NCI-H460 (cell line): ENCODE measurements at regions not wholly inside any gene's neighbourhood (a gene's known extent, or its start where the extent isn't known, plus 50 kb on each side); places are given as distances from the start of the nearest gene placed in this dataset.
"Not testable (repeated sequence)": the region's sequence is repeated elsewhere in the genome, so short reads cannot be mapped to it uniquely, and the experiment has no call there.

Experiments
- DNase-seq: peaks from one replicate; pipeline ENCODE4 v3.0.0-alpha.2; 2016; ENCODE audit warnings: low read depth; ENCODE audit errors: extremely low read depth

DNA sequence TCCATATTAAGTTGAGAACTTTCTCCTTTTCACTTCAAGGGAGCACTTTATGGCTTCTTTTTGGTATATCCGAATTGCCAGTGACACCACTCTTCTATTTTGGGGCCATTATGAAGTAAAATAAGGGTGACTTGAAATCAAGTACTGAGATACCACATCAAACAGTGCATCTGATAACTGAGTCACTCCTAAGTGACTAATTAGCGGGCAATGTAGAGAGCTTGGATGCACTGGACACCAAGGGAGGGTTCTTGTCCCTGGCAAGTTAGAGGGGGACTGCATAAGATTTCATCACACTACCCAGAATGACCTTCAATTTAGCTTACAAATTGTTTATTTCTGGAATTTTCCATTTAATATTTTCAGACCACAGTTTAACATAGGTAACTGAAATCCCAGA is 813.9 kb upstream of the CDH10 start:
- no peak for DNase-seq

DNA sequence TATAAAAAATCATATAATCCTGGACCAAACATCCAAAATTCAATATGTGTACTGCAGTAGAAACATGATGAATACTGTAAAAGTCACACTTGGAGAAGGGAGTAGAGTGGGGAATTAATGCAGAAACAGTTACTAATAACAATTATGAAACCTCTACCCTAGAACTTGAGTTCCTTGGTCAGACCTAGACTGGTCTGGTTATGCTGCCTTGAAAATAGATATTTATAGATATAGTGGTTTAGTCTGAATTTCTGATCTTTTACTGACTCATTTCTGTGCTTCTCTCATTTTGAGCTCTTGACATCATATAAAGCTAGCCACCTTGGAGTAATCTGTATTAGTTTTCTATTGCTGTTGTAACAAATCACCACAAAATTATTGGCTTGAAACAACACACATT is 808.7 kb upstream of the CDH10 start:
- no peak for DNase-seq

DNA sequence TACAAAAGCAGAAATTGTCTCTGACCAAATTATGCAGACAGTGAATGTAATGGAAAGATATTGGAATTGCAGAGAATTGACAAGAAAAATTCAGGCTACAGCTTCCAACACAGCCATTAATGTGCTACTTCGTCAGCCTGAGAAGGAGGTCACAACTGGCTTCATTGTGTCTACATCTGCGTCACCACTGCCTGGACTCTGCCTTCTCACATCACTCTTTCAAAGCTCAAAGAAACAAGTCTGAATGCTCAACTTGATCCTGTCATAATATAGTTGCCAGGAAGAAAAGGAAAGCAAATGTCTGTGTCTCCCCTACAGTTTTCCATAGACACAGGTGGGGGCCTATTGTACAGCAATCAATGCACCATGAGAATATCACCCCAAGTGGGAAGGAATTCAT is 806.5 kb upstream of the CDH10 start:
- no peak for DNase-seq

DNA sequence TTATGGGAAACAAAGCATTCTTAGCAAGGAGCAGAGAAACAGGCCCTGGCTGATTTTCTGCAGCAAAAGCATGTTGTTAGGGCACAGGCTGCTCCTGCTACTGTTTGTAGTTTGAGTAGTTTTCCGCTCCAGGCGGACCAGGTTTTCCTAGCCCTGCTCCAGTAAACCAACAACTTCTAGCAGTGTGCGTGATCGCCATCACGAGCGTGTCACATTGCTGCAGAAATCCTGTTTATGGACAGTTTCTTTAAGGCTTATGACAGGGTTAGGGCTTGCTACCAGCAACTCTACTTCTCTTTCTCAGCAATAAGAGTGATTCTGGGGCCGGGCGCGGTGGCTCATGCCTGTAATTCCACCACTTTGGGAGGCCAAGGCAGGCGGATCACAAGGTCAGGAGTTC is 803.9 kb upstream of the CDH10 start:
- DNase-seq: no peak

DNA sequence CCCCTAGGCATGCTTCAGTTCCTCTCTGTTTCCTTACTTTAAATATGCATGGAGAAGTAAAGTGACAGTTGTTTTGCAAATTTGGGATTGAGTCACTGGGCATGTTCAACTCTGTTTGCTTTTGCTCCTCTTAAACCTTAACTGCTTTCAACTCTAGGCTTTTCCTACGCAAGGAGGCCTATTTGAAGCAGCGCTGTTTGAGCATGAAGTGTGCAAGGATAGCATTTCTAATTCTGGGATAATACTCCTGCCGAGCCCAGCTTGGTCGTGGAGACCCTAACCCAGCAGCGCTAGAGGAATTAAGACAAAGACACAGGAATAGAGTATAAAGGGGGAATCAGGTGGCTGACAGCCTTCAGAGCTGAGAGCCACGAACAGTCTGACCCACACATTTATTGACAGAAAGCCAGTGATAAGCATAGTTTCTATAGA is 803.4 kb upstream of the CDH10 start:
- DNase-seq: no peak

DNA sequence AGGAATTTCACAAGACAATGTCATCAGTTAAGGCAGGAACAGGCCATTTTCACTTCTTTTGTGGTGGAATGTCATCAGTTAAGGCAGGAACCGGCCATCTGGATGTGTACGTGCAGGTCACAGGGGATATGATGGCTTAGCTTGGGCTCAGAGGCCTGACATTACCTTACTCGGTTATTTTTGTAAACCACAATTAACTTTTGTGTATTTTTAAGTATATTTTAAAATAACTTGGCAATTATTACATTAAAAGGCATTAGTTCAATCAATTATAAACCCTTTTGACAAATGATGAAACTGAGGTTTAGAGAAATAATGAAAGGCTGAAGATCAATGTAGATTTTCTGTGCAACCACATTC is 801.3 kb upstream of the CDH10 start:
- DNase-seq: not testable (repeated sequence)

DNA sequence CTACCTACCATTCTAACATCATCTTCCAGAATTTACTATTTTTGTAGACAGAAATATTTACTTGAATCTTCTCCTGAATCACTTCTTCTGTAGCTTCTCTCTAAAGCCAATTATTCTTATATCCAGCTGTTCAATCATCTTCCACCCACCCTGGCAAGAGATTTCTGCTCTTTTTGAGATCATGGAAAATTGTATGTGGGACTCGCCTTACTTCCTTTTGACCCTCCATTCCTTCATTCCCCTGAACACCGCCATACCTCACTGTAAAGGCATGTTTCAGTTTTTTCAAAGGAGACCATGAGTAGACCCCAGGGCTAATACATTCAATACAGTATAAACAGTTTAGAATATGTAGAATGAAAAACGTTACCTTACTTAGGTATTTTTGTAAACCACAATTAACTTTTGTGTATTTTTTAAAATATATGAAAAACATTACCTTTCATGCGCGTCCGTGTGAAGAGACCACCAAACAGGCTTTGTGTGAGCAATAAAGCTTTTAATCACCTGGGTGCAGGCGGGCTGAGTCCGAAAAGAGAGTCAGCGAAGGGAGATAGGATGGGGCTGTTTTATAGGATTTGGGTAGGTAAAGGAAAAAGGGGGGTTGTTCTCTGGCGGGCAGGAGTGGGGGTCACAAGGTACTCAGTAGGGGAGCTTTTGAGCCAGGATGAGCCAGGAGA is 800.7 kb upstream of the CDH10 start:
- not testable (repeated sequence) for DNase-seq

DNA sequence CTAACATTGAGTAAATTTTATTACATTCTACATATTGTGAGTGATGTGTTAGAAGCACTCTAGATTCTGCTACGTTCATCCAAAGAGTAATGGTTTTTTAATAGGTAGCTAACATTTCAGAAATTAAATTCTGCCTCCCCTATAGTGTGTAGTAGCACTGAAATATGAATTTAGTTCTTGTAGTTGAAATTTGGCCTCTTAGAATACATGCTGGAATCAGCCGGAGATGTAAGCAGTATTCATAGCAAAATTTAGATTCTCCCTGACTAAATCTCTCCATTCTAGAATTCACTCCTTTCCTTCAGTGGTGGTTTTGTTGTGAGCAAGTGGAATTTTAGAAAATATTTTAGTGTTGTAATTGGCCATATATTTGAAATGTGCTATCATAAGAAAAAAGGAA is 799.9 kb upstream of the CDH10 start:
- DNase-seq: no peak

DNA sequence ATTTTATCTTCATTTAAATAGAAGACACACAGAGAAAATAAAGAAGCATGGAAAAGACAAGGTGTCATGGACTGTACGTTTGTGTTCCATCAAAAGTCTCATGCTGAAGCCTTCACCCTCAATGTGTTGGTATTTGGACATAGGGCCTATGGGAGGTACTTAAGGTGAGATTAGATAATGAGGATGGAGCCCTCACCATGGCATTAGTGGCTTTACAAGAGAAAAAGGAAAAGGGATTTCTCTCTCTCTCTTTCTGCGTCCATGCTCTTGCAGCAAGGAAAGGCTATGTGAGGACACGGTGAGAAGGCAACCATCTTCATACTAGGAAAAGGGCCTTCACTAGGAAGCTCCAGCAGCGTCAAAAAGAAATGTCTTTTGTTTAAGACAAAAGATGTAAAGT is 797.0 kb upstream of the CDH10 start:
- DNase-seq: no peak

DNA sequence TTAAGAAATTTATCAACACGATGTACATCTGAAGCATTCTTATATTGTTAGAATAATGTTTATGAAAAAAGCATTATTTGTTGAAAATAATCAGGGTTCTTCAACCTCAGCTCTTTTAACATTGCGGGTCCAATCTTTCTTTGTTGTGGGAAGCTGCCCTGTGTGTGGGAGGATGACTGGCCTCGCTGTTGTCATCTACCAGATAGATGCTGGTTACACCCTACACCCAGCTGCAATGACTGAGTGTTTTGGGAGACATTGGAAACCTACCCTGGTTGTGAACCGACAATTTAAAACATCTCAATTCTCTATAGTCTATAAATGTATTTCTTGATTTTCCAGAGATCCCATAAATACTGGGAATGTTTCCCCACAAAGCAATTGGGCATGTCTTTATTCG is 794.2 kb upstream of the CDH10 start:
- DNase-seq: no peak

DNA sequence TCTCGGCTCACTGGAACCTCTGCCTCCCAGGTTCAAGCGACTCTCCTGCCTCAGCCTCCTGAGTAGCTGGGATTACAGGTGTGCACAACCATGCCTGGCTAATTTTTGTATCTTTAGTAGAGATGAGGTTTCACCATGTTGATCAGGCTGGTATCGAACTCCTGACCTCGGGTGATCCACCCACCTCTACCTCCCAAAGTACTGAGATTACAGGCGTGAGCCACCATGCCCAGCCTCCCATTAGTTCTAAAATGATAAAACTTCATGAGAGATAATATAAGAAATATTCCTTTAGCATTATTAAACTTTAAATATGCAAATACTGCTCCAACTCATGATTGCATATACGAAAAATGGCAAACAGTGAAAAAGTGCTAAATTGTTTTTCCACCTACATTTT is 793.6 kb upstream of the CDH10 start:
- not testable (repeated sequence) for DNase-seq

DNA sequence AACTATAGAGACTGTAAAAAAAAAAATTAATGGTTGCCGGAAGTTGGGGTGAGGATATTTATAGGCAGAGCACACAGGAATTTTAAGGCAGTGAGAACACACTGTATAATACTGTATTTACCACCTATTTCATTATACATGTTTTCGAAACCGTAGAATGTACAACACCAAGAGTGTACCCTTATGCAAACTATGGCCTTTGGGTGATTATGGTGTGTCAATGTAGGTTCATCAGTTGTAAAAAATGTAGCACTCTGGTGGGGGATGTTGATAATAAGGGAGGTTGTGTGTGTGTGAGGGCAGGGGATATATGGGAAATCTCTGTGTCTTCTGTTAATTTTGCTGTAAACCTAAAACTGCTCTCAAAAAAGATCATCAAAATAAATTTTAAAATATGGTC is 791.7 kb upstream of the CDH10 start:
- DNase-seq: no peak

DNA sequence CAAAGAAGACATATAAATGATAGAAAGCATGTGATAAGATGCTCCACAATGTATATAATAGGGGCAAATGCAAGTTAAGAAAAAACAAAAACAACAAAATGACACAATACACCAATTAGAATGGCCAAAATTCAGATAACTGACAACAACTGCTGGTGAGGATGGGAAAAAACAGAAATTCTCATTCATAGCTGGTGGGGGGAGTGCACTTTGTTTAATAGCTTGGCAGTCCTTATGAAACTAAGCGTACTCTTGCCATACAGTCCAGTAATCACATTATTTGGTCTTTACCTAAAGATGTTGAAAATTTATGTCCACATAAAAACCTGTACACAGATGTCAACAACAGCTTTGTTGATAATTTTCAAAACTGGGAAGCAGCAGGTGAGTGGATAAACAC is 791.1 kb upstream of the CDH10 start:
- no peak for DNase-seq

DNA sequence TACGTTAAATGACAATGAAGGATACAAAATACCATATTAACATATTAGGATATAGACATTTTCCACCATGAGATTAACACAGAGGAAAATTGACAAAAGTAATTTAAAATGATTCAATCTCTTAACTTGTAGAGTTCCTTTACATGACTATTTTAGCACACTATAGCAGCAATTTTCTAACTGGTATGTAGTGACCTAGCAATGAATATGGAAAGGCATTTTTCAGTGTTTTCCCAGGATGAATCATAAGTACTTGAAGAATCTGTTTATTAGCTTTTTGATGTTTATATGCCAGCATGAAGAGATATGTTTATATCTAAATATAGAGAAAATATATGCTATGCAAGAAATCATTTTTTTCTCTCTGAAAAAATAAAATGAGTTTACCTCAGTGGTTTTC is 782.5 kb upstream of the CDH10 start:
- no peak for DNase-seq

DNA sequence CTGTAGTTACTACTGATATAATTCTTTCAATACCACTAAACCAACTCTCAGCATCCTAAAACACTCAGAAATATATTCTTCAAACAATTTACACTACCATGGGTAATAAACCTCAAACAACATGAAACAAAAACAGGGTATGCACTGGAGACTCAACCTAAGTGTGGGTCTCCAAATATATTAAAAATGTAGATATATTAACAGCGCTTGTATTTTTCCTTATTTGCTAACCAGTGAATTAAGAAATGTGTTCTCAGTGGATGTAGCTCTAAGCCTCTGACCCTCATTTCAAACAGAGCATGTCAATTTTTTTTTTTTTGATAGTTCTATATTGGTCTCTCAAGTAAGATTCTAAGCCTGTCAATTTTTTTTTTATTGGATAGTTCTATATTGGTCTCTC is 778.5 kb upstream of the CDH10 start:
- no peak for DNase-seq

DNA sequence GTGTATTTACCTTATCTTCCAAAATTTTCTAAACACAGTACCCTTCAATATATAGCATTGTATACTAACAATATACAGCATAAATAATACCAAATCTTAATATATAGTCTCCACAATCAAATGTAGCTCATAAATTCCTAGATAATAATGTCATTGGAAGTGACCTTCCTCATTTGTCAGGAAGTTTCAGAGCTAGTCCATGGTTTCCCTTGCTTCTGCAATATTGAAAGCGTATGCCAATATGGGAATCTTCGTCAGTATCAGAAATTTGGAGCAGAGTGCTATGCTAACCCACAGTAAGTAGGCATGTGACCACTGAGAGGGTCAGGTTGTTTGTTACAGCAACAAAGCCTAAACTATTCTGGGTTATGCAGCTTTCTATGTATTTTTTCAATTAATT is 774.9 kb upstream of the CDH10 start:
- DNase-seq: no peak

DNA sequence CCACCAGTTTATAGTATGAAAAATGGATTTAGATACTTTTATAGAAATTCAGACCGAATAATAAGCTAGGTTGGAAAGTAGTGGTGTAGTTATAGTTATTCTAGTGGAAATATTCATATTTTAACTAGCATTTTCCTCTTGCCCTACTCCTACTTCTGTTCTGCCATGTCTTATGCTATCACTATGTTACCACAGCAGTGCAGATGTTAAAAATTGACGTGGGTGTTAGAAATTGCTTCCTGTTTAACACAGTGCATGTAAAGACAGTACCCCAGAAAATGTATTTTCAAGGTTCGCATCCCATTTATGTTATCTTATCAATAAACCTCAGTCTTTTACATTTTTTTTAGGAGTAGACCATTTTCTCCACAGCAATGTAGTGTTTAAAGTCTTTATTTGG is 774.2 kb upstream of the CDH10 start:
- DNase-seq: no peak

DNA sequence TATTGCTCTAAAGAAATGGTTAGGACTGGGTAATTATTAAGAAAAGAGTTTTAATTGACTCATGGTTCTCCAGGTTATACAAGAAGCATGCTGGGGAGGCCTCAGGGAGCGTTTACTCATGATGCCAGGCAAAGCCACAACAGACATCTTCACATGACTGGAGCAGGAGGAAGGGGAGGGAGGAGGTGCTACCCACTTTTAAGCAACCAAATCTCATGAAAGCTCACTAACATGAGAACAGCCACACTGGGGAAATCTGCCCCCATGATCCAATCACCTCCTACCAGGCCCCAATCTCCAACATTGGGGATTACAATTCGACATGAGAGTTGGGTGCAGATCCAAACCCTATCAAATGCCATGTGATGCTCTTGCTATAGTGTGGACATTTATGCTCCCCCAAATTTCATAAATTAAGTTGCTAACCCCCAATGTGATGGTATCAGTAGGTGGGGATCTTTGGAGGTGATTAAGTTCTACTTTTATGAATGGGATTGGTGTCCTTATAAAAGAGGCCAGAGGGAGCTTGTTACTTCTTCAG is 773.6 kb upstream of the CDH10 start:
- no peak for DNase-seq

DNA sequence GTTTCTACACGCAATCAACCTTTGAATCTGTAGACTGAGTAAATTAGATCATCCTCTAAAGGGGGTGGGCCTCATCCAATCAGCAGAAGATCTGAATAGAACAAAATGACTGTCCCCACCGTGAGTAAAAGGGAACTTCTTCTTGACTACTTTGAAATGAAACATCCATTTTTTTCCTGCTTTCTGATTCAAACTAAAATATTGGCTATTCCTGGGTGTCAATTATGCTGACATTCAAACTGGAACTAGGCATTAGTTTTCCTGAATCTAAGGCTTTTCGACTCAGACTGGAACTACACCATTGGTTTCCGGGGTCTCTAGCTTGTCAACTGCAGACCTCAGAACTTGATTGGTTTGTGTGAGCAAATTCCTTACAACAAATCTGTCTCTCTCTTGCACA is 772.2 kb upstream of the CDH10 start:
- no peak for DNase-seq

DNA sequence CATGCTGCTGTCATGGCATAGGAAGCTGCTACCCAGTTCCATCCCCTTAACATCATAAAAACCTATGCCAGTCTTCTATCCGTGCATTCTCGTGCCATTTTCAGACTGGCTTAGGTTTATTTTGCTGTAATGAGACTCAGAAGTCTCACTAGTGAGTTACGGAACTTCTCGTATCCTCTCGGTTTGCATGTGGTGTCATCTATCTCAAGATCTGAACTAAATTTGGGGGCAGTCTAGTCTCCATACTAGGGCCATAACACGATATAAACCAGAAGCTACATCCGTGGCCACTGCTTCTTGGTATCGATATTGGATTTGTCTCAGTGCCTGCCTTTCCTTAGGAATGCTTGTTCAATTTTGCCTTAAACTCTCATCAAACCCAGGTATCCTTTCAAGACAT is 771.2 kb upstream of the CDH10 start:
- DNase-seq: no peak

DNA sequence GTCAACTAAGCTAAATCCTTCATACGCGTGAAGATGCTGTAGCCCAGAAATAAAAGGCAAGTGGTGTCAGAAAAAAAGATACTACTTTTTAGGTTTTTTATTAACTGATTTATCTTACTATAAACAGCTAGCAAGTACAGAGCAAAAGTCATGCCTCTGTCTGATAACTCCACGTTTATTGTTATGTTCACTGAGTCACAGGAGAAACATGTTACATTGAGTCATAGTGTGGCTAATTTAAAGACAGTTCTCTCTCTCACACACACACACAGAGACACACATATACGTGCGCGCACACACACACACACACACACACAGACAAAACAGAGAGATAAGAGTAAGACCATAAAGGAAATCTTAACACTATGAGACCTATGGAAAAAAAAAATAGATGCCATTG is 770.0 kb upstream of the CDH10 start:
- DNase-seq: no peak

DNA sequence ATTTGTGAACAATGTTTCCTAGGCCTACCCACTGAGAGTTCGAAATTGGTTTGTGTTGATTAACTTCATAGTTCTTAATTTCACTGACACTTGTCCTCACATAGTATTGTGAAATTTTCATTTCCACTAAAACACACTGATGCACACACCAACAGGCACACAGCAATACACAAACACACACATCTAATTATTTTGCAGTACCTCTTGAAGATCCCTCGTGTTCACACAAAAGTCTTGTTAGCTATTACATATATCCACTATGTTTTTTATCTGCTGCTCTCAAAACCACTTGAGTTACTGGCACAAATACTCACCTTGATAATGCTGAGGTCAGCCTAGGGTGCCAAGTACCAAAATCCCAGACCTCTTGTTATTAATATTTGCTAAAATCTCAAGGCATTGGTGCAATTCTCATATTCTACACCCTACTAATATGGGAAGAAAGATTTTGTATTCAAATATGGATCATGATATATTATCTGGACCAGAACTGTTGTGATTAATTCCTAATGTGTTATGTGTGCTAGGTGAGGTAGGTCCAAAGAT is 767.4 kb upstream of the CDH10 start:
- DNase-seq: no peak

DNA sequence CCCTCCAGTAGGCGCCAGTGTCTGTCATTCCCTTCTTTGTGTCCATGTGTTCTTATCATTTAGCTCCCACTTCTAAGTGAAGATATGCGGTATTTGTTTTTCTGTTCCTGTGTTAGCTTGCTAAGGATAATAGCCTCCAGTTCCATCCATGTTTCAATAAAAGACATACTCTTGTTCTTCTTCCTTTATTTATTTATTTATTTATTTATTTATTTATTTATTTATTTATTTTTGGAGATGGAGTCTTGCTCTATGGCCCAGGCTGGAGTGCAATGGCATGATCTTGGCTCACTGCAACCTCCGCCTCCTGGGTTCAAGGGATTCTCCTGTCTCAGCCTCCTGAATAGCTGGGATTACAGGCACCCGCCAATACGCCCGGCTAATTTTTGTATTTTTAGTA is 762.6 kb upstream of the CDH10 start:
- DNase-seq: not testable (repeated sequence)
